Tibial nerve (tissue), 4 donors: ENCODE measurements at regions not wholly inside any gene's neighbourhood (a gene's known extent, or its start where the extent isn't known, plus 50 kb on each side); places are given as distances from the start of the nearest gene placed in this dataset.

Experiments used
- DNase-seq, 2 donors: peaks; one replicate each; pipeline ENCODE4 v3.0.0-alpha.2; 2019; ENCODE audit warnings: low spot score in 2 of 2
- H3K27ac ChIP-seq, 4 donors: fragments of 200-600 bp; sonication (generic) in 3 of 4; one replicate each; pipeline ENCODE4 v1.5.1; 2017 to 2019; ENCODE audit warnings: mild to moderate bottlenecking in 1 of 4
- H3K27me3 ChIP-seq, 2 donors: fragments of 200-600 bp; sonication (generic) in 1 of 2; one replicate each; pipeline versions ENCODE4 v1.5.1 to v1.6.0; 2017 to 2019
- H3K36me3 ChIP-seq, 3 donors: fragments of 200-600 bp; sonication (generic); one replicate each; pipeline ENCODE4 v1.5.1; 2018 to 2019
- H3K4me1 ChIP-seq, 4 donors: fragments of 200-600 bp; sonication (generic) in 3 of 4; one replicate each; pipeline ENCODE4 v1.5.1; 2017 to 2019
- H3K4me3 ChIP-seq, 4 donors: fragments of 200-600 bp; sonication (generic) in 3 of 4; one replicate each; pipeline ENCODE4 v1.5.1; 2017 to 2019; ENCODE audit warnings: mild to moderate bottlenecking in 1 of 4, moderate library complexity in 1 of 4
- H3K9me3 ChIP-seq, 4 donors: fragments of 200-600 bp; sonication (generic) in 3 of 4; one replicate each; pipeline ENCODE4 v1.5.1; 2017 to 2019
- CTCF ChIP-seq, 5 experiments: fragments of 200-600 bp in 3 of 5; fragments of 450-650 bp in 2 of 5; sonication (generic) in 3 of 5; IDR thresholded peaks; one replicate each; pipeline ENCODE4 v1.5.1; 2016 to 2019; ENCODE audit warnings: antibody characterized with exemption in 5 of 5, mild to moderate bottlenecking in 3 of 5, moderate library complexity in 2 of 5
- EP300 ChIP-seq, 2 donors: sonication (generic); formaldehyde crosslinking; IDR thresholded peaks; one replicate each; pipeline ENCODE4 v1.6.1; 2017; ENCODE audit warnings: antibody characterized with exemption in 2 of 2, mild to moderate bottlenecking in 1 of 2
- POLR2A ChIP-seq, 2 donors: fragments of 450-650 bp; IDR thresholded peaks; one replicate each; pipeline ENCODE4 v1.6.1; 2017; ENCODE audit warnings: antibody characterized with exemption in 2 of 2, mild to moderate bottlenecking in 2 of 2, moderate library complexity in 2 of 2
- WGBS, 2 donors: methylation state at CpG; one replicate each; pipeline ENCODE4 v1.1.5; 2018; 5-methylcytosine and 5-hydroxymethylcytosine counted together

GRCh38 chr9:7382304-7382703 is 417.3 kb downstream of the DMAC1 start:
- no peak for DNase-seq
- WGBS, 2 donors, result 83% methylated on average over 3 of the region's 3 CpGs
- H3K4me3 ChIP-seq, result no peak overlapping the region
- no peaks in the 10 kb centered on the region for H3K9me3 ChIP-seq
- no peak overlapping the region for H3K27ac ChIP-seq
- no peak for TF ChIP-seq EP300 (IDR thresholded peaks at IDR 0.05)
- TF ChIP-seq CTCF (IDR thresholded peaks at IDR 0.05), result no peak
- no peaks in the 10 kb centered on the region for H3K4me1 ChIP-seq
- no peaks in the 10 kb centered on the region for H3K27me3 ChIP-seq
- no peaks in the 10 kb centered on the region for H3K36me3 ChIP-seq

GRCh38 chr9:7377489-7377888 is 422.1 kb downstream of the DMAC1 start:
- no peak overlapping the region for H3K27ac ChIP-seq
- no peaks in the 10 kb centered on the region for H3K4me1 ChIP-seq
- TF ChIP-seq CTCF (IDR thresholded peaks at IDR 0.05), result no peak
- TF ChIP-seq POLR2A (IDR thresholded peaks at IDR 0.05), result no peak
- H3K36me3 ChIP-seq, result no peaks in the 10 kb centered on the region
- no peaks in the 10 kb centered on the region for H3K27me3 ChIP-seq
- H3K4me3 ChIP-seq, result no peak overlapping the region
- DNase-seq, result no peak
- WGBS, 2 donors, result 75 to 78% methylated on average over 2 of the region's 2 CpGs
- no peaks in the 10 kb centered on the region for H3K9me3 ChIP-seq

- Histone ChIP-seq H3K27ac (no peak overlapping the region), H3K27me3 (no peaks in the 10 kb centered on the region), H3K9me3 (no peaks in the 10 kb centered on the region), H3K36me3 (no peaks in the 10 kb centered on the region), H3K4me1 (no peaks in the 10 kb centered on the region), H3K4me3 (no peak overlapping the region)
- WGBS, 2 donors, result 72 to 84% methylated on average over 5 of the region's 5 CpGs
- no peak for DNase-seq
- no peak for TF ChIP-seq CTCF (IDR thresholded peaks at IDR 0.05)
- no peak for TF ChIP-seq POLR2A (IDR thresholded peaks at IDR 0.05)
- TF ChIP-seq EP300 (IDR thresholded peaks at IDR 0.05), result no peak
These were observed 422.7 kb downstream of the DMAC1 start for GRCh38 chr9:7376833-7377232.

GRCh38 chr9:7376213-7376612 is 423.4 kb downstream of the DMAC1 start:
- H3K4me1 ChIP-seq, result peaks cover 0 to 2% (median 0%) of the 10 kb centered on the region in 4 donors
- no peak overlapping the region for H3K4me3 ChIP-seq
- no peaks in the 10 kb centered on the region for H3K36me3 ChIP-seq
- no peak for DNase-seq
- TF ChIP-seq POLR2A (IDR thresholded peaks at IDR 0.05) (no peak), CTCF (IDR thresholded peaks at IDR 0.05) (no peak), EP300 (IDR thresholded peaks at IDR 0.05) (no peak)
- no peaks in the 10 kb centered on the region for H3K9me3 ChIP-seq
- H3K27ac ChIP-seq, result no peak overlapping the region
- no peaks in the 10 kb centered on the region for H3K27me3 ChIP-seq
- 75 to 79% methylated on average over 2 of the region's 2 CpGs for WGBS, 2 donors

- H3K27ac ChIP-seq, result no peak overlapping the region
- H3K9me3 ChIP-seq, result no peaks in the 10 kb centered on the region
- no peaks in the 10 kb centered on the region for H3K36me3 ChIP-seq
- no peak for TF ChIP-seq EP300 (IDR thresholded peaks at IDR 0.05)
- TF ChIP-seq CTCF (IDR thresholded peaks at IDR 0.05), result no peak
- TF ChIP-seq POLR2A (IDR thresholded peaks at IDR 0.05), result no peak
- no peaks in the 10 kb centered on the region for H3K27me3 ChIP-seq
- no peak for DNase-seq
- H3K4me3 ChIP-seq, result no peak overlapping the region
- 60 to 74% methylated on average over 5 of the region's 5 CpGs for WGBS, 2 donors
- peaks cover 0 to 12% (median 0%) of the 10 kb centered on the region in 4 donors for H3K4me1 ChIP-seq
These were observed 424.5 kb downstream of the DMAC1 start for GRCh38 chr9:7375013-7375511.
